Ectodermal cell (in vitro differentiated cells): ENCODE measurements at regions not wholly inside any gene's neighbourhood (a gene's known extent, or its start where the extent isn't known, plus 50 kb on each side); places are given as distances from the start of the nearest gene placed in this dataset.

Experiments used
- H3K27ac ChIP-seq: 2 replicates; pipeline ENCODE4 v1.7.0; 2013; ENCODE audit warnings: mild to moderate bottlenecking, low read depth, low read length; ENCODE audit not compliant: insufficient read depth, poor library complexity, severe bottlenecking
- H3K27me3 ChIP-seq: 2 replicates; pipeline ENCODE4 v1.7.0; 2013; ENCODE audit warnings: mild to moderate bottlenecking, low read length; ENCODE audit not compliant: insufficient read depth, control insufficient read depth, poor library complexity, severe bottlenecking
- H3K36me3 ChIP-seq: one replicate; pipeline ENCODE4 v1.7.0; 2013; ENCODE audit warnings: low read length; ENCODE audit not compliant: control insufficient read depth, insufficient read depth
- H3K4me1 ChIP-seq: one replicate; pipeline ENCODE4 v1.7.0; 2013; ENCODE audit warnings: low read length; ENCODE audit not compliant: control insufficient read depth, insufficient read depth
- H3K4me3 ChIP-seq: 2 replicates; pipeline ENCODE4 v1.7.0; 2013; ENCODE audit warnings: low read depth, low read length, control low read depth; ENCODE audit not compliant: insufficient read depth
- H3K9me3 ChIP-seq: 2 replicates; pipeline ENCODE4 v1.7.0; 2013; ENCODE audit warnings: mild to moderate bottlenecking, low read length, moderate library complexity; ENCODE audit not compliant: control insufficient read depth
- WGBS, 2 experiments: methylation state at CpG; one replicate each; pipeline ENCODE4 v1.1.7; 2013; ENCODE audit warnings: missing lambda C conversion rate in 2 of 2; 5-methylcytosine and 5-hydroxymethylcytosine counted together

GRCh38 chr10:53606981-53607380, 834.4 kb upstream of the MBL2 start:
- no peaks in the 10 kb centered on the region for H3K36me3 ChIP-seq
- no peak overlapping the region for H3K27ac ChIP-seq
- no peaks in the 10 kb centered on the region for H3K9me3 ChIP-seq
- H3K4me1 ChIP-seq = no peaks in the 10 kb centered on the region
- H3K27me3 ChIP-seq = no peaks in the 10 kb centered on the region
- WGBS, 2 experiments = 88% methylated on average over 2 of the region's 3 CpGs
- no peak overlapping the region for H3K4me3 ChIP-seq

GRCh38 chr10:53601260-53601875, 828.8 kb upstream of the MBL2 start:
- H3K27me3 ChIP-seq = no peaks in the 10 kb centered on the region
- 22 to 32% methylated on average over 7 to 10 of the region's 11 CpGs for WGBS, 2 experiments
- H3K27ac ChIP-seq = no peak overlapping the region
- no peaks in the 10 kb centered on the region for H3K36me3 ChIP-seq
- no peak overlapping the region for H3K4me3 ChIP-seq
- H3K9me3 ChIP-seq = peaks cover 2% of the 10 kb centered on the region
- peaks cover 13% of the 10 kb centered on the region for H3K4me1 ChIP-seq

DNA sequence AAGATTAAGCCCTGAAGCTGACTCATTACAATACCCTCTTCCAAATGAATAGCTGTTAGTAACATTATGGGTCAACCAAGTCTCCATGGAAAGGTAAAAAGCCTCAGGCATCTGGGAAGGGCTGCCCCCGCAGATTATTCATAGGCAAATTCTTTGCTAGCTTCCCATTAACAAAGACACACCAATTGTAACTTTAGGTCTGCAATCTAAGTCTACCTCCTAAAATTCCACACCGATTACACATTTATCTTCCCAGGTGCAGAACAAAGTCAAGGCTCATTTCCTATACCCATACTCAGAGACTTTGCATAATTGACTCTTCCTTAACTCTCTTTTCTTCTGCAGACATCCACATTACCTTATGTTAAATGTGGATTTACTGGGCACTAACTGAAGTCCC, 826.3 kb upstream of the MBL2 start:
- WGBS, 2 experiments = 12 to 23% methylated on average over 2 of the region's 2 CpGs

DNA sequence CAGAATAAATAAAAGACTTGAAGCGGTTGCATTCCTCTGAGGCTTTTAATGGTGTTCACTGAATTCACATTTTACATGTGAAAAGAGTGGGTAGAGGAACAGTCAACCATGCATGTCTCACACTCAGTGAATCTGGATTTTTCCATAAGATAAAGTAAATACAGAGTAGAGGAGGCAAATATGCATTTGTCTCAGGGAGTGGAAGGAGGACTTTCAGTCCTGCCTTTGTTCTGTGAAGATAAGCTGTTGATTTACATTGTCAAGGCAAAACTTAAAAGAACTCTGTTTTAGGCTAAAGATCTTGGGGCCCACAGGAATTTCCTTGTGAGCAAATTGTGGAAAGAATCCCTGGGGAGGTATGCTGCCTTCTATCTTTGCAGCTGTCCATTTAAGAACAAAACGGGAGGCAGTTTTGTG, 825.3 kb upstream of the MBL2 start:
- no peaks in the 10 kb centered on the region for H3K36me3 ChIP-seq
- H3K27ac ChIP-seq = peak overlapping the region; percentile 86
- H3K4me1 ChIP-seq = peaks cover 13% of the 10 kb centered on the region
- peaks cover 2% of the 10 kb centered on the region for H3K9me3 ChIP-seq
- 8 to 15% methylated on average over 2 of the region's 2 CpGs for WGBS, 2 experiments
- no peaks in the 10 kb centered on the region for H3K27me3 ChIP-seq
- H3K4me3 ChIP-seq = no peak overlapping the region

More for the DNA sequence above, 826.3 kb upstream of the MBL2 start:
- Histone ChIP-seq H3K36me3 (no peaks in the 10 kb centered on the region), H3K4me3 (no peak overlapping the region), H3K27ac (no peak overlapping the region), H3K4me1 (peaks cover 13% of the 10 kb centered on the region), H3K9me3 (peaks cover 2% of the 10 kb centered on the region), H3K27me3 (no peaks in the 10 kb centered on the region)

GRCh38 chr10:53580465-53580864, 807.9 kb upstream of the MBL2 start:
- Histone ChIP-seq H3K36me3 (no peaks in the 10 kb centered on the region), H3K4me3 (no peak overlapping the region), H3K9me3 (no peaks in the 10 kb centered on the region), H3K27me3 (no peaks in the 10 kb centered on the region), H3K27ac (no peak overlapping the region), H3K4me1 (no peaks in the 10 kb centered on the region)
- 94 to 100% methylated on average over 2 of the region's 2 CpGs for WGBS, 2 experiments

GRCh38 chr10:53579773-53580172, 807.2 kb upstream of the MBL2 start:
- Histone ChIP-seq H3K4me3 (no peak overlapping the region), H3K27ac (no peak overlapping the region), H3K9me3 (no peaks in the 10 kb centered on the region), H3K27me3 (no peaks in the 10 kb centered on the region), H3K36me3 (no peaks in the 10 kb centered on the region), H3K4me1 (no peaks in the 10 kb centered on the region)
- WGBS, 2 experiments = no CpG with 5 or more reads among the region's 1 CpG

- Histone ChIP-seq H3K36me3 (no peaks in the 10 kb centered on the region), H3K4me1 (no peaks in the 10 kb centered on the region), H3K9me3 (no peaks in the 10 kb centered on the region), H3K4me3 (no peak overlapping the region), H3K27me3 (no peaks in the 10 kb centered on the region), H3K27ac (no peak overlapping the region)
- 75 to 95% methylated on average over 1 to 3 of the region's 3 CpGs for WGBS, 2 experiments
Observed at GRCh38 chr10:53574024-53574423, 801.4 kb upstream of the MBL2 start.

GRCh38 chr10:53573498-53573897, 800.9 kb upstream of the MBL2 start:
- Histone ChIP-seq H3K27me3 (no peaks in the 10 kb centered on the region), H3K4me1 (no peaks in the 10 kb centered on the region), H3K4me3 (no peak overlapping the region), H3K36me3 (no peaks in the 10 kb centered on the region), H3K27ac (no peak overlapping the region), H3K9me3 (no peaks in the 10 kb centered on the region)

GRCh38 chr10:53572799-53573198, 800.2 kb upstream of the MBL2 start:
- H3K27ac ChIP-seq = no peak overlapping the region
- H3K27me3 ChIP-seq = no peaks in the 10 kb centered on the region
- H3K4me3 ChIP-seq = no peak overlapping the region
- no CpG with 5 or more reads among the region's 1 CpG for WGBS, 2 experiments
- H3K4me1 ChIP-seq = no peaks in the 10 kb centered on the region
- H3K9me3 ChIP-seq = no peaks in the 10 kb centered on the region
- no peaks in the 10 kb centered on the region for H3K36me3 ChIP-seq

GRCh38 chr10:53570221-53570620, 797.6 kb upstream of the MBL2 start:
- Histone ChIP-seq H3K27ac (no peak overlapping the region), H3K27me3 (no peaks in the 10 kb centered on the region), H3K9me3 (no peaks in the 10 kb centered on the region), H3K36me3 (no peaks in the 10 kb centered on the region), H3K4me1 (no peaks in the 10 kb centered on the region), H3K4me3 (no peak overlapping the region)

GRCh38 chr10:53569455-53569854, 796.9 kb upstream of the MBL2 start:
- no peaks in the 10 kb centered on the region for H3K4me1 ChIP-seq
- H3K4me3 ChIP-seq = no peak overlapping the region
- no peaks in the 10 kb centered on the region for H3K27me3 ChIP-seq
- no peak overlapping the region for H3K27ac ChIP-seq
- WGBS, 2 experiments = 88 to 90% methylated on average over 2 to 3 of the region's 3 CpGs
- no peaks in the 10 kb centered on the region for H3K9me3 ChIP-seq
- no peaks in the 10 kb centered on the region for H3K36me3 ChIP-seq
